NCI-H2196 treated with DMSO at 0.1 percent for 48 hours (cell line): ENCODE measurements at regions not wholly inside any gene's neighbourhood (a gene's known extent, or its start where the extent isn't known, plus 50 kb on each side); places are given as distances from the start of the nearest gene placed in this dataset.

ENCODE experiments used
- DNase-seq: peaks from one replicate; lab custom pipeline; 2025; ENCODE audit not compliant: unreplicated experiment; lab: John Stamatoyannopoulos, UW

- DNase-seq = no peak
Measured at GRCh38 chr13:40484101-40484800, 182.2 kb downstream of the FOXO1 start.

- no peak for DNase-seq
Measured at GRCh38 chr13:40484974-40485373, 181.5 kb downstream of the FOXO1 start.

DNA sequence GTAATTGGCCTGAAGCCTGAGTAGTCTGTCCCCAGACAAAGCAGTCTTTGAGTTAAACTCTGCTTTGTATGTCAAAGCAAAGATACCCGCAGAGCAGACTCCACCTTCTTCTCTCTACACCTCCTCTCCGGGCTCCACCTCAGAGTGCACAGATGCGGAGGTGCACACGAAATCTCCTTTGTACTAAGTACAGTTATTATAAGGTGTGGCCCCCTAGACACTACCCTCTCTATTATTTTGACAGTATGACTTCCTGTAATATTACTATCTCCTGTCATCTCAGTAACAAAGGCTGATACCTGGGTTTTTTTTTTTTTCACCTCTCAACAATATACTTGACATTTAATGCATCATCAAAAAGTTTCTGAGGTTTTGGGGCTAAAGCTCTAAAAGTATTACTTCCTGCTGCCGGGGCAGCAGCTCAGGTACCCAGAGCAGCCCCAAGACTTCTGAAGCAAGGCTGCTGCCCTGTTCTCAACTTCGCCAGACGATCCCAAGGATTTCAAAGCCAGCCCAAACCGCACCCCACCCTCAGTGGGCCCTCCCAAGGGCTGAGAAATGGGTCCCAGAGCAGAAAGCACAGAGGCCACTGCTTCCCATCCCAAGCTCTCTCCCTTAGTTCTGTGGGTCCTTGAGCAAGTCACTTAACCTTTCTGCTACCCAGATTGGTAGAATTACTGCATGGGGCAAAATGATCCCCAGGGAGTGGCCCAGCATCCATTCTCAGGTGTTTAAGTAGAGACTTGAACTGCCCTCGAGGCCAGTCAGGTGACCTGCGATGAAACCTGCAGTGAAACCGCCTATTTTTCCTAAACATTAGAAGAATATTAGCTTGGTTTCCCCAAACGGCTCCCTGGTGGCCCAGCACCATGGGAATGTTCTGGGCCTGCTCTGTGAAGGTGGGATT, 180.6 kb downstream of the FOXO1 start:
- no peak for DNase-seq

DNA sequence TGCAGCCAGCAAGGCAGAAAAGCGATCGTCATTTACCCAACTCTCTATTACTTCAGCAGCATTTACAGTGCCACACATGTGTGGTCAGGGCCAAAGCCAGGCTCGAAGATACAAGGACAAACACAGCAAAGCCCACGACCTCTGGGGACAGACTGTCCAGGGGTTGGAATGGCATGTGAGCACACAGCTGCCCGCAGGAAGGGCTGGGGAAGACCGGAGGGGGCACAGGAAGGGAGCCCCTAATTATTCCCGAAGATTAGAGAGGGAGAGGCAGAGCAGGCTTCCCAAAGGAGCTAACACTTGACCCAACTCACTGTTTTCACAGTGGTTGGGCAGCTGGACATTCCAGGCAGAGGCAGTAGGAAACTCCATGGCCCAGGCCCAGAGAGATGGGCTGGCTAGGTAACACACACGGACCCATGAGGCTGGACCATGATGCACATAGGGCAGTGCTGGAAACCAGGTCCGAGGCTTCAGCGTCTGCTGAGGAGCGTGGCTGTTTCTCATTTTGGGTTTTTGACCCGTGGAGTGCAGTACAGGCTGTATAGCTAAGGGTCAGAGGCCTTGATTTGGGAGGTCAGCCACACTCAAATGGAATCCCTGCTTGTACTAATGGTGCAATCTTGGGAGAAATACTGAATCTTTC, 179.8 kb downstream of the FOXO1 start:
- DNase-seq = no peak

GRCh38 chr13:40488869-40489391, 177.5 kb downstream of the FOXO1 start:
- no peak for DNase-seq

- DNase-seq = no peak
Measured at GRCh38 chr13:40490086-40490758, 176.2 kb downstream of the FOXO1 start.

DNA sequence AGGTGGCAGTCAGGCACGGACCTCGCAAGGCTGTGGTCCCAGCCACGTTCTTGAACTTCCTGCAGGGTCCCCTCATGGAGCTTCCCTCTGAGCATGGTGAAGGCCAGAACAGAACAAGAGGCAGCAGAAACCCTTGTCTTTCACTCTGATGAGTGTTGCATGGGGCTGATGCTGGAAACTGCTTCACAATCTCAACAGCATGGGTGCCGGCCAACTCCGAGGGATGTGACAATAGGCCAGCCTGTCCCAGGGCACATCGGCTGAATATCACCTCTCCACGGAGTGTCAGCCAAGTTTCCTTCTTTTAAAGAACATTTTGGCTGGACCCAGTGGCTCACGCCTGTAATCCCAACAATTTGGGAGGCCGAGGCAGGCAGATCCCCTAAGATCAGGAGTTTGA, 173.9 kb downstream of the FOXO1 start:
- no peak for DNase-seq

DNA sequence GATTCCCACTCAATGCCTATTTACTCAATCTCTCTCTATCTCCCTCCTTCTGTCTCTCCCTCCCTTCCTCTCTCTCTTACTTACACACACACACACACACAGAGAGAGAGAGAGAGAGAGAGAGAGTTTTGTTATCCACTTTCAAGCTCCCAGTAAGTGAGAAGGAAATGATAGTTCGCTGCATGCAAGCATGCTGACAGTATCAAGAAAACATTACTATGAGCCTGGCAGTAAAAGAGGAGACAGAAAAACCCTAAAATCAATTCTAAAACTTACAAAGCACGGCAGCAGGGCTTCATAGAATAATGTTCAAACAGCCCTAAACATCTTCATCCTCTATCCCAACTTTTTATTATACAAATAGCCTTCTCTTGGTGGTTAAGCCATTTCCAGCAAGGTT, 171.9 kb downstream of the FOXO1 start:
- no peak for DNase-seq

GRCh38 chr13:40494946-40495620, 171.4 kb downstream of the FOXO1 start:
- no peak for DNase-seq

- no peak for DNase-seq
Measured at GRCh38 chr13:40495621-40496001, 170.8 kb downstream of the FOXO1 start.

- no peak for DNase-seq
Measured at GRCh38 chr13:40496035-40496810, 170.2 kb downstream of the FOXO1 start.

GRCh38 chr13:40498461-40498860, 168.0 kb downstream of the FOXO1 start:
- no peak for DNase-seq

DNA sequence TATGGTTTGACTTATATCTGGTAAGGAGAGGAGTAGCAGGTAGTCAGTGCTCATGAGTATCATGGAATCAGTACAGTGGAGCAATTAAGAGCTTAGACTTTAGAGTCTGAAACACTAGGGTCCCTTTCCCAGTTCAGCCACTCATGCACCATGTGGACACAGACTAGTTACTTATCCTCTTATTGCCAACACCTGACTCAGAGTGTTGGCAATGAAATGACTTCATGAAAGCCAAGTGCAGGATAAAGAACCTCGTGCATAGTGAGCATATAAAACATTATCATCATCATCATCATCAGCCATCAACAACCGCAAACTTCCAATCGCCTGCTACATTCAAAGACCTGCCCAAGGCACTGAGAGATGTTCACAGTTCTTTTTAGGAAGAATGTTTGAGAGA, 164.2 kb downstream of the FOXO1 start:
- DNase-seq = no peak

GRCh38 chr13:40503011-40503410, 163.4 kb downstream of the FOXO1 start:
- DNase-seq = no peak

- no peak for DNase-seq
Measured at GRCh38 chr13:40503966-40504591, 162.4 kb downstream of the FOXO1 start.

GRCh38 chr13:40504641-40505040, 161.8 kb downstream of the FOXO1 start:
- DNase-seq = no peak

- DNase-seq = no peak
Measured at GRCh38 chr13:40505196-40505595, 161.2 kb downstream of the FOXO1 start.
